ENCODE measurements at regions not wholly inside any gene's neighbourhood (a gene's known extent, or its start where the extent isn't known, plus 50 kb on each side); places are given as distances from the start of the nearest gene placed in this dataset.

DNA sequence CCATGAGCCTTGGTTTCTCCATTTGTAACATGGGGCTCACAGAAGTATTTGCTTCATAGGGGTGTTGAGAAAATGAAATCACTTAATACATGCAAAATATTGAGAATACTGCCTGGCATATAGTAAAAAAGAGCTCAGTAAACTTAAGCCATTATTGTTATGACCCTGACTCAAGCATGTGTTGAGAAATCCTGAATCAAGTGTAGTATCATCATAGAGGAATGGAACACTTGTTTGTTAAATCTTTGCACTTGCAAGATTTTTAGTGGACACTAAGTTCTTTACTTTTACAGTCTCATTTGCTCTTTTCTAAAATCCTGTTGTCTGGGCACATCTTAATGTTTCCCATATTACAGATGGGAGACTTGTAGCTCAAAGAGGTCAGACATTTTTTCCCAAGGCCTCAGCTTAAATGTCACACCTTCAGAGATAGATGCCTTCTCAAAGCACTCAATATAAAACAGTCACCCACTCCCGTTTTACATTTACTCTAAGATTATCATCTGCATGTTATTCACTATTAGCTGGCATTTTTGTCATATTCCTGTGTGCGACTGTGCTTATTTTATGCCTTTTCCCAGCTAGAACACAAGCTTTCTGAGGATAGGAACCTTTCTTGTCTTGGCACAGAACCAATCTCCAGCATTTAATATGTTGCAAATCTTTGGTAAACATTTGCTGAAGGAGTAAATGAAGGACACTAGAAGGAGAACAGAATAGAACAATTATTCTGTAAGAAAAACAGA is 250.0 kb upstream of the TNC start:
- Histone ChIP-seq H3K9me3 (ENCODE audit: control insufficient read depth, insufficient read depth, low read length) (no peaks in the 10 kb centered on the region), H3K4me3 (ENCODE audit: low read depth, low read length) (no peak overlapping the region), H3K27me3 (ENCODE audit: control insufficient read depth, insufficient read depth, low read length) (no peaks in the 10 kb centered on the region), H3K27ac (ENCODE audit: low read depth, low read length) (peak overlapping the region; percentile 0)
- ChIA-PET CTCF (interaction anchor here (0.5 to 1.6 kb wide), 4 partner anchors 18 to 863 kb away, joined by 3 to 7 read pairs (median 4); no protein-coding TSS in a partner anchor), POLR2A (interaction anchor here (0.6 to 1.0 kb wide), 3 partner anchors 41 to 252 kb away, joined by 3 to 5 read pairs (median 3); no protein-coding TSS in a partner anchor)
- no peak for DNase-seq (ENCODE audit: low read depth, low spot score)
- TF ChIP-seq, protein P1, sequence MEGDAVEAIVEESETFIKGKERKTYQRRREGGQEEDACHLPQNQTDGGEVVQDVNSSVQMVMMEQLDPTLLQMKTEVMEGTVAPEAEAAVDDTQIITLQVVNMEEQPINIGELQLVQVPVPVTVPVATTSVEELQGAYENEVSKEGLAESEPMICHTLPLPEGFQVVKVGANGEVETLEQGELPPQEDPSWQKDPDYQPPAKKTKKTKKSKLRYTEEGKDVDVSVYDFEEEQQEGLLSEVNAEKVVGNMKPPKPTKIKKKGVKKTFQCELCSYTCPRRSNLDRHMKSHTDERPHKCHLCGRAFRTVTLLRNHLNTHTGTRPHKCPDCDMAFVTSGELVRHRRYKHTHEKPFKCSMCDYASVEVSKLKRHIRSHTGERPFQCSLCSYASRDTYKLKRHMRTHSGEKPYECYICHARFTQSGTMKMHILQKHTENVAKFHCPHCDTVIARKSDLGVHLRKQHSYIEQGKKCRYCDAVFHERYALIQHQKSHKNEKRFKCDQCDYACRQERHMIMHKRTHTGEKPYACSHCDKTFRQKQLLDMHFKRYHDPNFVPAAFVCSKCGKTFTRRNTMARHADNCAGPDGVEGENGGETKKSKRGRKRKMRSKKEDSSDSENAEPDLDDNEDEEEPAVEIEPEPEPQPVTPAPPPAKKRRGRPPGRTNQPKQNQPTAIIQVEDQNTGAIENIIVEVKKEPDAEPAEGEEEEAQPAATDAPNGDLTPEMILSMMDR (IDR thresholded peaks at IDR 0.05; ENCODE audit: low read depth, low read length), result no peak

DNA sequence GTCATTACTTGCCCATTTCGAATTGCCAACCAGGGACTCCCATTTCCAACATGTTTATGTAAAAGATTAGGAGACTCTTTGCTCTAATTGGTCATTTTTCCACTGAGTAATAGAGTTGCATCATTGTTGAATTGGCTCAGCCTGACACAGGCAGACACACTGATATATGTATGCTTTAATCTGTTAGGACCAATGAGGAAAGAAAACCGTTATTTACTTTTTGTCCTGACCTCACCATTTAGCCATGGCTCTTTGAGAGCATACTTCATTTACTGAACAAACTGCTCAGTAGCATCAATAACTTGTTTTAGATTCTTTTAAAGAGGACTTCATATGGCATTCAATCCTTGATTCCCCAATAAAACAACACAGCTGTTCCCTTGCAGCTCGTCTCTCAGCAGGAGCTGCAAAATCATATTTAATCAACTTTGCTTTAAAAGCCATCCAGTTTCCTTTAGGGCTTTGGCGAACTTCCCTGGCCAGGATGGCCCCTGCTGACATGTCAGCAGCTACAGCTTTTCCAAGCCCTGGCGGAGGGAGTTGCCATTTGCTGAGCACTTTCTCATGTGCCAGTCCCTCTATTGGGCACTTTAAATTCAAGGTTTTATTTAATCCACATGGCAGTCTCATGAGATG is 251.5 kb upstream of the TNC start:
- no peaks in the 10 kb centered on the region for H3K27me3 ChIP-seq (ENCODE audit: control insufficient read depth, insufficient read depth, low read length)
- CTCF ChIA-PET, result no interaction called here
- TF ChIP-seq, protein P1 (IDR thresholded peaks at IDR 0.05; ENCODE audit: low read depth, low read length), result no peak
- peak; percentile 80 for DNase-seq (ENCODE audit: low read depth, low spot score)
- H3K4me3 ChIP-seq (ENCODE audit: low read depth, low read length), result no peak overlapping the region
- H3K27ac ChIP-seq (ENCODE audit: low read depth, low read length), result peak overlapping the region; percentile 84
- no peaks in the 10 kb centered on the region for H3K9me3 ChIP-seq (ENCODE audit: control insufficient read depth, insufficient read depth, low read length)
- POLR2A ChIA-PET, result no interaction called here

DNA sequence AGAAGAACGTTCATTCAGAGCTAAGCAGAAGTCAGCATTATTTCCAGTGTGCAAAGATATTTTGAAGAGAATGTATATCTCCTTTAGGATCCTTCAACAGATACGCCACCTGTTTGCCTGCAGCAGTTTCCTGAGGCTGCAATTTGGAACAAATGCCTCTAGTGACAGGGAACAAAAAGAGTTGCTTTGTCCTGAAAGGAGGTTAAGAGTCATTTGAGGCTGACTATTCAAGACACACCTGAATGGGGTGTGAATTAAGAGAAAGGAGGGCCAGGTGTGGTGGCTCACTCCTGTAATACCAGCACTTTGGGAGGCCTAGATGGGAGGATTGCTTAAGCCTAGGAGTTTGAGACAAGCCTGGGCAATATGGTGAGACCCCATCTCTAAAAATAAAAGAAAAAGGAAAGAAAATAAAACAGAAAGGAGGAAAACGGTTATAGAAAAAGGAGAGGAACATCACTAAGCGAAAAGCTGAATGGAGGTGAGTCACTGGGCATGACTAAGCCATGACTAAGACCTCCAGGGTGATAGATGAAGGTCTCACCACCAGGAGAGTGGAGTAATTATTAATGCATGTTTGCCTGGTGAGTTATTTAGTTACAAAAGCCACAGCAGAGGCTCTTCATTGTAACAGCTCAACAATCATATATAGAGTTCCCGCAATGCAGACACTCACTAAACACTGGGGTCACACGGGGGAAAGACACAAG is 255.2 kb upstream of the TNC start:
- Histone ChIP-seq H3K27me3 (ENCODE audit: control insufficient read depth, insufficient read depth, low read length) (no peaks in the 10 kb centered on the region), H3K27ac (ENCODE audit: low read depth, low read length) (peak overlapping the region; percentile 65), H3K4me3 (ENCODE audit: low read depth, low read length) (no peak overlapping the region), H3K9me3 (ENCODE audit: control insufficient read depth, insufficient read depth, low read length) (no peaks in the 10 kb centered on the region)
- TF ChIP-seq, protein P1 (IDR thresholded peaks at IDR 0.05; ENCODE audit: low read depth, low read length), result 0 out of 2 replicates have a peak, but pooled peaks have one; percentile 15
- peak; percentile 85 for DNase-seq (ENCODE audit: low read depth, low spot score)
- ChIA-PET CTCF (interaction anchor here (0.7 to 2.2 kb wide), 3 partner anchors 10 to 359 kb away, joined by 3 to 5 read pairs (median 3); no protein-coding TSS in a partner anchor), POLR2A (interaction anchor here (0.5 to 1.2 kb wide), 5 partner anchors 72 to 255 kb away, joined by 3 to 7 read pairs (median 3); partner anchors contain the start of gene TNC)

DNA sequence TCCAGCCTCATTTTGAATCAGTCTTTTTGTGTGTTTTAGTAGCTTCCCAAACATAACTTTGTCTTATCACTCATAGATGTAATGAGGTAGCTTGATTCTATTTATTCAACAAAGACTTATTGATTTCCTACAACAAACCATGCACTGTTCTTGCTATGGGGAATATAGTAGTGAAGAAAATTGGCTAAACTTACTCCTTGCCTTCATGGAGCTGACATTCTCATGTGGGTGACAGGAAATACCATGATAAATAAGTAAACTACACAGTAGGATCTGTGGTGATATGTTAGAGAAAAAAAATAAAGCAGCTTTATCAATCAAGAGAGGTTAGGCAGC is 255.7 kb upstream of the TNC start:
- CTCF ChIA-PET, result interaction anchor here (0.7 to 2.2 kb wide), 3 partner anchors 10 to 359 kb away, joined by 3 to 5 read pairs (median 3); no protein-coding TSS in a partner anchor

More for the DNA sequence above, 255.7 kb upstream of the TNC start:
- Histone ChIP-seq H3K27me3 (ENCODE audit: control insufficient read depth, insufficient read depth, low read length) (no peaks in the 10 kb centered on the region), H3K9me3 (ENCODE audit: control insufficient read depth, insufficient read depth, low read length) (no peaks in the 10 kb centered on the region), H3K27ac (ENCODE audit: low read depth, low read length) (no peak overlapping the region), H3K4me3 (ENCODE audit: low read depth, low read length) (no peak overlapping the region)
- POLR2A ChIA-PET, result interaction anchor here (0.7 to 1.2 kb wide), 4 partner anchors 71 to 255 kb away, joined by 3 to 4 read pairs (median 3); partner anchors contain the start of gene TNC
- DNase-seq (ENCODE audit: low read depth, low spot score), result no peak
- TF ChIP-seq, protein P1 (IDR thresholded peaks at IDR 0.05; ENCODE audit: low read depth, low read length), result no peak
